H9 (cell line): ENCODE measurements at regions not wholly inside any gene's neighbourhood (a gene's known extent, or its start where the extent isn't known, plus 50 kb on each side); places are given as distances from the start of the nearest gene placed in this dataset.
"Not testable (repeated sequence)": the region's sequence is repeated elsewhere in the genome, so short reads cannot be mapped to it uniquely, and the experiment has no call there.

Source experiments
- DNase-seq: peaks from one replicate; pipeline ENCODE4 v3.0.0-alpha.2; 2017
- H2AFZ ChIP-seq: one replicate; pipeline ENCODE4 v1.6.1; 2013; ENCODE audit warnings: mild to moderate bottlenecking, low read length, control low read depth, moderate library complexity
- H2AK5ac ChIP-seq: 2 replicates; pipeline ENCODE4 v1.6.1; 2013; ENCODE audit warnings: low read length, control low read depth, mixed read lengths; ENCODE audit not compliant: insufficient read length
- H2BK120ac ChIP-seq: one replicate; pipeline ENCODE4 v1.6.1; 2013; ENCODE audit warnings: low read depth, mild to moderate bottlenecking, low read length, control low read depth, inconsistent platforms; ENCODE audit not compliant: poor library complexity, severe bottlenecking
- H2BK12ac ChIP-seq: 2 replicates; pipeline ENCODE4 v1.6.1; 2013; ENCODE audit warnings: low read length, control low read depth, mixed read lengths, low read depth; ENCODE audit not compliant: insufficient read length
- H2BK15ac ChIP-seq: 2 replicates; pipeline ENCODE4 v1.6.1; 2013; ENCODE audit warnings: low read depth, low read length, control low read depth
- H2BK20ac ChIP-seq: one replicate; pipeline ENCODE4 v1.6.1; 2013; ENCODE audit warnings: low read depth, mild to moderate bottlenecking, low read length, control low read depth, inconsistent platforms; ENCODE audit not compliant: poor library complexity, severe bottlenecking
- H2BK5ac ChIP-seq: 2 replicates; pipeline ENCODE4 v1.6.1; 2013; ENCODE audit warnings: low read length, control low read depth, mixed read lengths; ENCODE audit not compliant: insufficient read length
- H3K14ac ChIP-seq: 2 replicates; pipeline ENCODE4 v1.6.1; 2013; ENCODE audit warnings: low read length, control low read depth; ENCODE audit not compliant: insufficient read depth
- H3K18ac ChIP-seq: 2 replicates; pipeline ENCODE4 v1.6.1; 2013; ENCODE audit warnings: low read depth, mild to moderate bottlenecking, mixed read lengths, low read length, control low read depth; ENCODE audit not compliant: insufficient read length
- H3K23ac ChIP-seq: 2 replicates; pipeline ENCODE4 v1.6.1; 2013; ENCODE audit warnings: low read length, control low read depth, mixed read lengths, low read depth; ENCODE audit not compliant: insufficient read length
- H3K23me2 ChIP-seq: 2 replicates; pipeline ENCODE4 v1.6.1; 2013; ENCODE audit warnings: low read depth, mild to moderate bottlenecking, mixed read lengths, low read length, control low read depth; ENCODE audit not compliant: insufficient read length, poor library complexity, severe bottlenecking
- H3K27ac ChIP-seq: 2 replicates; pipeline ENCODE4 v1.5.1; 2013; ENCODE audit warnings: low read length, control low read depth, mixed read lengths, low read depth; ENCODE audit not compliant: insufficient read length
- H3K27me3 ChIP-seq: 2 replicates; pipeline ENCODE4 v1.6.1; 2013; ENCODE audit warnings: low read length, control low read depth, inconsistent platforms; ENCODE audit not compliant: insufficient read depth
- H3K4ac ChIP-seq: 2 replicates; pipeline ENCODE4 v1.6.1; 2013; ENCODE audit warnings: low read depth, mild to moderate bottlenecking, control low read depth, inconsistent platforms, low read length, moderate library complexity
- H3K4me1 ChIP-seq: 2 replicates; pipeline ENCODE4 v1.6.1; 2013; ENCODE audit warnings: low read length, control low read depth, inconsistent platforms; ENCODE audit not compliant: insufficient read depth
- H3K4me2 ChIP-seq: 2 replicates; pipeline ENCODE4 v1.6.1; 2013; ENCODE audit warnings: low read length, control low read depth, mixed read lengths; ENCODE audit not compliant: insufficient read length, insufficient read depth
- H3K56ac ChIP-seq: 2 replicates; pipeline ENCODE4 v1.6.1; 2013; ENCODE audit warnings: low read depth, mild to moderate bottlenecking, mixed read lengths, low read length, control low read depth; ENCODE audit not compliant: insufficient read length
- H3K79me1 ChIP-seq: 2 replicates; pipeline ENCODE4 v1.6.1; 2013; ENCODE audit warnings: low read depth, mild to moderate bottlenecking, moderate library complexity, low read length, control low read depth, inconsistent platforms; ENCODE audit not compliant: insufficient read depth, poor library complexity, severe bottlenecking
- H3K79me2 ChIP-seq: 2 replicates; pipeline ENCODE4 v1.6.1; 2013; ENCODE audit warnings: low read length, control low read depth, inconsistent platforms; ENCODE audit not compliant: insufficient read depth
- H3K9ac ChIP-seq: 2 replicates; pipeline ENCODE4 v1.6.1; 2013; ENCODE audit warnings: low read length, control low read depth, mixed read lengths; ENCODE audit not compliant: insufficient read length; ENCODE audit errors: extremely low read depth
- H3K9me3 ChIP-seq: one replicate; pipeline ENCODE4 v1.6.1; 2013; ENCODE audit warnings: low read depth, low read length, inconsistent platforms; ENCODE audit not compliant: control insufficient read depth
- H3T11ph ChIP-seq: one replicate; pipeline ENCODE4 v1.6.1; 2013; ENCODE audit warnings: mild to moderate bottlenecking, low read length, control low read depth, inconsistent platforms
- H4K20me1 ChIP-seq: one replicate; pipeline ENCODE4 v1.6.1; 2013; ENCODE audit not compliant: control insufficient read depth, insufficient read length, insufficient read depth
- H4K5ac ChIP-seq: 2 replicates; pipeline ENCODE4 v1.6.1; 2013; ENCODE audit warnings: low read depth, mild to moderate bottlenecking, mixed read lengths, low read length, control low read depth; ENCODE audit not compliant: insufficient read length
- H4K8ac ChIP-seq: replicated peaks from 2 replicates; pipeline ENCODE4 v1.6.1; 2013; ENCODE audit warnings: low read length, control low read depth, mixed read lengths, low read depth; ENCODE audit not compliant: insufficient read length
- H4K91ac ChIP-seq: 2 replicates; pipeline ENCODE4 v1.6.1; 2013; ENCODE audit warnings: low read depth, mild to moderate bottlenecking, moderate library complexity, mixed read lengths, low read length, control low read depth; ENCODE audit not compliant: insufficient read length
- H3K27ac Mint-ChIP-seq, 3 experiments: 2 replicates in 2 of 3; 3 replicates in 1 of 3; pipeline ENCODE4 v1.8.0; 2020 to 2021; ENCODE audit warnings: mixed read lengths in 3 of 3, mild to moderate bottlenecking in 1 of 3, moderate library complexity in 1 of 3
- H3K27me3 Mint-ChIP-seq: 2 replicates; pipeline ENCODE4 v1.8.0; 2021; ENCODE audit warnings: low read depth, mild to moderate bottlenecking, moderate library complexity, mixed read lengths
- H3K36me3 Mint-ChIP-seq, 3 experiments: 2 replicates in 2 of 3; 3 replicates in 1 of 3; pipeline ENCODE4 v1.8.0; 2020 to 2021; ENCODE audit warnings: low read depth in 3 of 3, mixed read lengths in 3 of 3; ENCODE audit not compliant: insufficient read depth in 1 of 3
- H3K4me1 Mint-ChIP-seq, 2 experiments: 2 replicates each; pipeline ENCODE4 v1.8.0; 2020; ENCODE audit warnings: mixed read lengths in 2 of 2
- H3K4me3 Mint-ChIP-seq, 2 experiments: 2 replicates in 1 of 2; 3 replicates in 1 of 2; pipeline ENCODE4 v1.8.0; 2020 to 2021; ENCODE audit warnings: mild to moderate bottlenecking in 2 of 2, mixed read lengths in 2 of 2, moderate library complexity in 1 of 2
- H3K9me3 Mint-ChIP-seq, 2 experiments: 2 replicates in 1 of 2; 3 replicates in 1 of 2; pipeline ENCODE4 v1.8.0; 2020; ENCODE audit warnings: mild to moderate bottlenecking in 2 of 2, mixed read lengths in 2 of 2, moderate library complexity in 1 of 2
- CTCF ChIP-seq: fragments of 200-600 bp; sonication (generic); conservative IDR thresholded peaks from 3 replicates; pipeline ENCODE4 v1.8.0; 2021; ENCODE audit warnings: antibody characterized with exemption, mild to moderate bottlenecking
- WGBS: extraction: QIAGEN DNeasy Blood & Tissue Kit; methylation state at CpG from one replicate; pipeline ENCODE4 v1.1.7; 2013; ENCODE audit warnings: missing lambda C conversion rate, low lambda C conversion rate, mixed read lengths; ENCODE audit not compliant: insufficient read length; ENCODE audit errors: extremely low coverage; 5-methylcytosine and 5-hydroxymethylcytosine counted together

GRCh38 chr3:178345944-178346343 lies 190.3 kb upstream of the KCNMB2 start:
- no peak overlapping the region for H3K4me2 ChIP-seq
- no peak overlapping the region for H2BK15ac ChIP-seq
- H2BK5ac ChIP-seq = no peak overlapping the region
- H2AK5ac ChIP-seq = no peak overlapping the region
- H2BK20ac ChIP-seq = no peak overlapping the region
- no peaks in the 10 kb centered on the region for H4K20me1 ChIP-seq
- H3T11ph ChIP-seq = no peak overlapping the region
- H3K27me3 Mint-ChIP-seq = no peaks in the 10 kb centered on the region
- H3K4me3 Mint-ChIP-seq = no peak overlapping the region
- H3K9me3 Mint-ChIP-seq = peaks cover 0 to 3% of the 10 kb centered on the region in 2 experiments; a peak in 4 of 5 replicates
- H4K5ac ChIP-seq = no peak overlapping the region
- H2BK120ac ChIP-seq = no peak overlapping the region
- no peak overlapping the region for H4K8ac ChIP-seq
- TF ChIP-seq CTCF = no peak
- H3K9ac ChIP-seq = no peak overlapping the region
- no peak overlapping the region for H3K18ac ChIP-seq
- no peak overlapping the region for H4K91ac ChIP-seq
- H3K27me3 ChIP-seq = no peaks in the 10 kb centered on the region
- no peak overlapping the region for H2AFZ ChIP-seq
- H3K4ac ChIP-seq = no peak overlapping the region
- peaks cover 3% of the 10 kb centered on the region; the same call in 1 of the 2 replicates for H3K4me1 ChIP-seq
- H3K4me1 Mint-ChIP-seq = peaks cover 6 to 7% of the 10 kb centered on the region in 2 experiments
- no peak for DNase-seq
- no peaks in the 10 kb centered on the region for H3K23me2 ChIP-seq
- H3K23ac ChIP-seq = no peak overlapping the region
- no peak overlapping the region for H3K56ac ChIP-seq
- no peak overlapping the region for H2BK12ac ChIP-seq
- peaks cover 4 to 9% (median 7%) of the 10 kb centered on the region in 3 experiments; a peak in 5 of 7 replicates for H3K36me3 Mint-ChIP-seq
- H3K79me2 ChIP-seq = no peaks in the 10 kb centered on the region
- no peak overlapping the region for H3K27ac ChIP-seq
- no peak overlapping the region; a peak in 1 of 7 replicates for H3K27ac Mint-ChIP-seq
- WGBS = no CpG with 5 or more reads among the region's 4 CpGs
- H3K14ac ChIP-seq = no peak overlapping the region
- H3K79me1 ChIP-seq = no peaks in the 10 kb centered on the region
- H3K9me3 ChIP-seq = no peaks in the 10 kb centered on the region

GRCh38 chr3:178348561-178349217 lies 187.5 kb upstream of the KCNMB2 start:
- not testable (repeated sequence) for H3K79me2 ChIP-seq, H3K9me3 Mint-ChIP-seq, DNase-seq, H4K91ac ChIP-seq, H4K20me1 ChIP-seq, H3K18ac ChIP-seq, H3K27me3 Mint-ChIP-seq, H3K23me2 ChIP-seq, H2AFZ ChIP-seq, H3K4ac ChIP-seq, H3K4me3 Mint-ChIP-seq, H4K5ac ChIP-seq, H3K4me2 ChIP-seq, H3K36me3 Mint-ChIP-seq, H3K9ac ChIP-seq, H2BK20ac ChIP-seq, H2BK12ac ChIP-seq, H3K9me3 ChIP-seq, H3K27ac ChIP-seq, H3T11ph ChIP-seq, H2AK5ac ChIP-seq, H3K14ac ChIP-seq, H3K79me1 ChIP-seq, H4K8ac ChIP-seq, H3K56ac ChIP-seq, H3K27me3 ChIP-seq, H3K23ac ChIP-seq, H2BK5ac ChIP-seq, H2BK120ac ChIP-seq, H2BK15ac ChIP-seq, H3K4me1 Mint-ChIP-seq, H3K4me1 ChIP-seq
- peak overlapping the region in 1 of 3 experiments; percentile 5; a peak in 3 of 7 replicates for H3K27ac Mint-ChIP-seq
- no CpG with 5 or more reads among the region's 11 CpGs for WGBS
